ENCODE measurements at regions not wholly inside any gene's neighbourhood (a gene's known extent, or its start where the extent isn't known, plus 50 kb on each side); places are given as distances from the start of the nearest gene placed in this dataset.

- TF ChIP-seq CTCF (IDR thresholded peaks at IDR 0.05; ENCODE audit: insufficient read depth, low read length) = no peak
- TF ChIP-seq POLR2AphosphoS5 (IDR thresholded peaks at IDR 0.05; ENCODE audit: low read depth) = no peak
- no peak for TF ChIP-seq SPI1 (IDR thresholded peaks at IDR 0.05; ENCODE audit: borderline replicate concordance, low read depth)
- no peak for TF ChIP-seq REST (IDR thresholded peaks at IDR 0.05; ENCODE audit: insufficient replicate concordance, low read depth)
Measured at GRCh38 chr3:104606812-104607211, 759.9 kb upstream of the ALCAM start.

All from HL-60 (cell line).